Calu3 (cell line): ENCODE measurements at regions not wholly inside any gene's neighbourhood (a gene's known extent, or its start where the extent isn't known, plus 50 kb on each side); places are given as distances from the start of the nearest gene placed in this dataset.

Experiments used
- BruUV-seq: library from RNA; stranded (reverse); fragments of 400-500 nt; replicated peaks from 2 replicates; lab custom pipeline; 2021; lab: Mats Ljungman, UMichigan
- CTCF ChIA-PET: fragments of 300-600 bp; sonication (Branson Sonifier 250); formaldehyde crosslinking; loops from one replicate; lab custom pipeline; 2022; ENCODE audit warnings: antibody characterized with exemption; lab: Charles Lee
- DNase-seq: peaks from one replicate; pipeline ENCODE4 v3.0.0; 2022
- H3K27ac Mint-ChIP-seq: one replicate; pipeline ENCODE4 v1.8.0; 2022; ENCODE audit warnings: mixed read lengths; ENCODE audit not compliant: unreplicated experiment
- H3K27me3 Mint-ChIP-seq: one replicate; pipeline ENCODE4 v1.8.0; 2022; ENCODE audit warnings: mixed read lengths; ENCODE audit not compliant: unreplicated experiment
- H3K36me3 Mint-ChIP-seq: one replicate; pipeline ENCODE4 v1.8.0; 2022; ENCODE audit warnings: mild to moderate bottlenecking, moderate library complexity, mixed read lengths; ENCODE audit not compliant: insufficient read depth, unreplicated experiment
- H3K4me1 Mint-ChIP-seq: one replicate; pipeline ENCODE4 v1.8.0; 2022; ENCODE audit warnings: mild to moderate bottlenecking, low read depth, mixed read lengths; ENCODE audit not compliant: unreplicated experiment
- H3K4me3 Mint-ChIP-seq: one replicate; pipeline ENCODE4 v1.8.0; 2022; ENCODE audit warnings: mild to moderate bottlenecking, low read depth, moderate library complexity, mixed read lengths; ENCODE audit not compliant: unreplicated experiment
- H3K9me3 Mint-ChIP-seq: one replicate; pipeline ENCODE4 v1.8.0; 2022; ENCODE audit warnings: low read depth, mixed read lengths; ENCODE audit not compliant: unreplicated experiment
- CTCF ChIP-seq: fragments of 200-600 bp; IDR thresholded peaks from one replicate; pipeline ENCODE4 v1.8.0; 2022; ENCODE audit warnings: antibody characterized with exemption; ENCODE audit not compliant: unreplicated experiment
- intact Hi-C: fragments of 100-400 bp; cut with micrococcal nuclease; formaldehyde crosslinking; loops from one replicate; pipeline ENCODE4 v1.10.0; 2022; ENCODE audit not compliant: unreplicated experiment

GRCh38 chr3:116647996-116648395, 61.6 kb upstream of the TUSC7 start:
- no peaks in the 10 kb centered on the region for H3K9me3 Mint-ChIP-seq
- H3K36me3 Mint-ChIP-seq, result no peaks in the 10 kb centered on the region
- BruUV-seq, result no TSS peak
- H3K27ac Mint-ChIP-seq, result no peak overlapping the region
- intact Hi-C loops, result no loop called here
- DNase-seq, result no peak
- CTCF ChIA-PET, result no interaction called here
- H3K4me3 Mint-ChIP-seq, result no peak overlapping the region
- no peaks in the 10 kb centered on the region for H3K4me1 Mint-ChIP-seq
- no peaks in the 10 kb centered on the region for H3K27me3 Mint-ChIP-seq
- no peak for TF ChIP-seq CTCF
